ENCODE measurements at regions not wholly inside any gene's neighbourhood (a gene's known extent, or its start where the extent isn't known, plus 50 kb on each side); places are given as distances from the start of the nearest gene placed in this dataset.

- H3K9me3 ChIP-seq (ENCODE audit: control insufficient read depth, insufficient read depth, low read depth, low read length), result no peaks in the 10 kb centered on the region
- POLR2A ChIA-PET, result no interaction called here
- TF ChIP-seq KLF16 (tag by site-specific recombination; IDR thresholded peaks at IDR 0.05), result no peak
- no peak for TF ChIP-seq GFI1B (tag by site-specific recombination; IDR thresholded peaks at IDR 0.05)
- TF ChIP-seq ZNF580 (tag by site-specific recombination; IDR thresholded peaks at IDR 0.05), result no peak
- no peak for TF ChIP-seq ZNF558 (tag by site-specific recombination; IDR thresholded peaks at IDR 0.05)
- no peak for TF ChIP-seq ZFP69B (tag by site-specific recombination; IDR thresholded peaks at IDR 0.05)
- TF ChIP-seq ZNF623 (tag by site-specific recombination; IDR thresholded peaks at IDR 0.05), result no peak
- no peak for TF ChIP-seq SALL2 (tag by site-specific recombination; IDR thresholded peaks at IDR 0.05; ENCODE audit: borderline replicate concordance)
- TF ChIP-seq ZNF266 (tag by site-specific recombination; IDR thresholded peaks at IDR 0.05; ENCODE audit: low read depth), result no peak
- TF ChIP-seq, protein P1, sequence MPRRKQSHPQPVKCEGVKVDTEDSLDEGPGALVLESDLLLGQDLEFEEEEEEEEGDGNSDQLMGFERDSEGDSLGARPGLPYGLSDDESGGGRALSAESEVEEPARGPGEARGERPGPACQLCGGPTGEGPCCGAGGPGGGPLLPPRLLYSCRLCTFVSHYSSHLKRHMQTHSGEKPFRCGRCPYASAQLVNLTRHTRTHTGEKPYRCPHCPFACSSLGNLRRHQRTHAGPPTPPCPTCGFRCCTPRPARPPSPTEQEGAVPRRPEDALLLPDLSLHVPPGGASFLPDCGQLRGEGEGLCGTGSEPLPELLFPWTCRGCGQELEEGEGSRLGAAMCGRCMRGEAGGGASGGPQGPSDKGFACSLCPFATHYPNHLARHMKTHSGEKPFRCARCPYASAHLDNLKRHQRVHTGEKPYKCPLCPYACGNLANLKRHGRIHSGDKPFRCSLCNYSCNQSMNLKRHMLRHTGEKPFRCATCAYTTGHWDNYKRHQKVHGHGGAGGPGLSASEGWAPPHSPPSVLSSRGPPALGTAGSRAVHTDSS (tag by site-specific recombination; IDR thresholded peaks at IDR 0.05), result no peak
- TF ChIP-seq ZSCAN23 (tag by site-specific recombination; IDR thresholded peaks at IDR 0.05), result no peak
- H3K27ac ChIP-seq (ENCODE audit: extremely low read depth, low read depth, low read length), result no peak overlapping the region
- H3K4me1 ChIP-seq (ENCODE audit: control insufficient read depth, insufficient read depth, low read length), result no peaks in the 10 kb centered on the region
- CTCF ChIA-PET, result interaction anchor here (0.6 kb wide), 1 partner anchor 339 kb away, joined by 4 read pairs; no protein-coding TSS in a partner anchor
- no peaks in the 10 kb centered on the region for H3K36me3 ChIP-seq (ENCODE audit: control insufficient read depth in 2 of 2, insufficient read depth in 1 of 2, low read length in 2 of 2)
- no peak overlapping the region for H3K4me3 ChIP-seq (ENCODE audit: low read depth, low read length)
These were observed 1609.4 kb upstream of the MIR17HG start for GRCh38 chr13:89738072-89738471.

GRCh38 chr13:89740994-89741685 is 1606.3 kb upstream of the MIR17HG start:
- H3K36me3 ChIP-seq (ENCODE audit: control insufficient read depth in 2 of 2, insufficient read depth in 1 of 2, low read length in 2 of 2), result no peaks in the 10 kb centered on the region
- TF ChIP-seq ZNF223 (tag by site-specific recombination; IDR thresholded peaks at IDR 0.05), result no peak
- no peak for TF ChIP-seq ZNF76 (tag by site-specific recombination; IDR thresholded peaks at IDR 0.05; ENCODE audit: borderline replicate concordance, low read depth)
- TF ChIP-seq ZNF112 (tag by site-specific recombination; IDR thresholded peaks at IDR 0.05), result no peak
- no peak for TF ChIP-seq ZNF530 (tag by site-specific recombination; IDR thresholded peaks at IDR 0.05; ENCODE audit: low read depth)
- no peak for TF ChIP-seq MEIS1 (CRISPR knock-in tag; IDR thresholded peaks at IDR 0.05; ENCODE audit: borderline replicate concordance)
- TF ChIP-seq KLF1 (tag by site-specific recombination; IDR thresholded peaks at IDR 0.05), result no peak
- H3K4me3 ChIP-seq (ENCODE audit: low read depth, low read length), result no peak overlapping the region
- H3K9me3 ChIP-seq (ENCODE audit: control insufficient read depth, insufficient read depth, low read depth, low read length), result no peaks in the 10 kb centered on the region
- H3K27ac ChIP-seq (ENCODE audit: extremely low read depth, low read depth, low read length), result no peak overlapping the region
- no peaks in the 10 kb centered on the region for H3K4me1 ChIP-seq (ENCODE audit: control insufficient read depth, insufficient read depth, low read length)
- ChIA-PET POLR2A (no interaction called here), CTCF (no interaction called here)

GRCh38 chr13:89746554-89746953 is 1600.9 kb upstream of the MIR17HG start:
- H3K4me1 ChIP-seq (ENCODE audit: control insufficient read depth, insufficient read depth, low read length), result no peaks in the 10 kb centered on the region
- CTCF ChIA-PET, result no interaction called here
- TF ChIP-seq ZNF112 (tag by site-specific recombination; IDR thresholded peaks at IDR 0.05) (no peak), ZNF585B (tag by site-specific recombination; IDR thresholded peaks at IDR 0.05) (no peak), ZNF433 (tag by site-specific recombination; IDR thresholded peaks at IDR 0.05; ENCODE audit: low read depth) (no peak), ZNF830 (tag by site-specific recombination; IDR thresholded peaks at IDR 0.05; ENCODE audit: low read depth) (no peak), ZBTB1 (tag by site-specific recombination; IDR thresholded peaks at IDR 0.05) (no peak), ZNF391 (tag by site-specific recombination; IDR thresholded peaks at IDR 0.05; ENCODE audit: borderline replicate concordance, low read depth) (no peak), ZNF26 (tag by site-specific recombination; IDR thresholded peaks at IDR 0.05) (no peak), ZNF366 (tag by site-specific recombination; conservative IDR thresholded peaks at IDR 0.05) (no peak), ZNF843 (tag by site-specific recombination; IDR thresholded peaks at IDR 0.05) (no peak), ZBTB20 (tag by site-specific recombination; IDR thresholded peaks at IDR 0.05) (no peak)
- TF ChIP-seq, protein P2, sequence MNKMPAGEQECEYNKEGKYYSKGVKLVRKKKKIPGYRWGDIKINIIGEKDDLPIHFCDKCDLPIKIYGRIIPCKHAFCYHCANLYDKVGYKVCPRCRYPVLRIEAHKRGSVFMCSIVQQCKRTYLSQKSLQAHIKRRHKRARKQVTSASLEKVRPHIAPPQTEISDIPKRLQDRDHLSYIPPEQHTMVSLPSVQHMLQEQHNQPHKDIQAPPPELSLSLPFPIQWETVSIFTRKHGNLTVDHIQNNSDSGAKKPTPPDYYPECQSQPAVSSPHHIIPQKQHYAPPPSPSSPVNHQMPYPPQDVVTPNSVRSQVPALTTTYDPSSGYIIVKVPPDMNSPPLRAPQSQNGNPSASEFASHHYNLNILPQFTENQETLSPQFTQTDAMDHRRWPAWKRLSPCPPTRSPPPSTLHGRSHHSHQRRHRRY (tag by site-specific recombination; IDR thresholded peaks at IDR 0.05), result no peak
- H3K36me3 ChIP-seq (ENCODE audit: control insufficient read depth in 2 of 2, insufficient read depth in 1 of 2, low read length in 2 of 2), result no peaks in the 10 kb centered on the region
- no peaks in the 10 kb centered on the region for H3K9me3 ChIP-seq (ENCODE audit: control insufficient read depth, insufficient read depth, low read depth, low read length)
- POLR2A ChIA-PET, result no interaction called here
- no peak overlapping the region for H3K4me3 ChIP-seq (ENCODE audit: low read depth, low read length)
- no peak overlapping the region for H3K27ac ChIP-seq (ENCODE audit: extremely low read depth, low read depth, low read length)

Measured in HEK293 (cell line).